ENCODE measurements at regions not wholly inside any gene's neighbourhood (a gene's known extent, or its start where the extent isn't known, plus 50 kb on each side); places are given as distances from the start of the nearest gene placed in this dataset.

- no peak for TF ChIP-seq CTCF (conservative IDR thresholded peaks at IDR 0.05; ENCODE audit: low read depth in 2 of 2)
- no peak for TF ChIP-seq REST (IDR thresholded peaks at IDR 0.05; ENCODE audit: unreplicated experiment)
- TF ChIP-seq EZH2 (IDR thresholded peaks at IDR 0.05; ENCODE audit: low read depth, unreplicated experiment): no peak
- no peak for TF ChIP-seq JUNB (IDR thresholded peaks at IDR 0.05; ENCODE audit: unreplicated experiment)
- no peak for TF ChIP-seq POLR2AphosphoS5 (IDR thresholded peaks at IDR 0.05; ENCODE audit: low read depth)
- TF ChIP-seq ZNF114 (CRISPR knock-in tag; IDR thresholded peaks at IDR 0.05): no peak
- no peak for TF ChIP-seq CREB1 (CRISPR knock-in tag; IDR thresholded peaks at IDR 0.05; ENCODE audit: low read depth)
Measured at GRCh38 chr13:22001336-22001735, 330.5 kb downstream of the FGF9 start.

All from GM23338 (cell line).